ENCODE measurements at regions not wholly inside any gene's neighbourhood (a gene's known extent, or its start where the extent isn't known, plus 50 kb on each side); places are given as distances from the start of the nearest gene placed in this dataset.

- no peak for DNase-seq
Observed at GRCh38 chr7:22561895-22562593, 62.1 kb upstream of the STEAP1B start.

- peak; percentile 99 for DNase-seq
Observed at GRCh38 chr7:22561321-22561811, 61.4 kb upstream of the STEAP1B start.

GRCh38 chr7:22559829-22560489 lies 60.0 kb upstream of the STEAP1B start:
- DNase-seq, result peak; percentile 86

GRCh38 chr7:22557167-22557566 lies 57.2 kb upstream of the STEAP1B start:
- DNase-seq, result no peak

- DNase-seq, result no peak
Observed at GRCh38 chr7:22555476-22555875, 55.5 kb upstream of the STEAP1B start.

- DNase-seq, result no peak
Observed at GRCh38 chr7:22554184-22554583, 54.2 kb upstream of the STEAP1B start.

- no peak for DNase-seq
Observed at GRCh38 chr7:22551768-22552513, 52.0 kb upstream of the STEAP1B start.

DNA sequence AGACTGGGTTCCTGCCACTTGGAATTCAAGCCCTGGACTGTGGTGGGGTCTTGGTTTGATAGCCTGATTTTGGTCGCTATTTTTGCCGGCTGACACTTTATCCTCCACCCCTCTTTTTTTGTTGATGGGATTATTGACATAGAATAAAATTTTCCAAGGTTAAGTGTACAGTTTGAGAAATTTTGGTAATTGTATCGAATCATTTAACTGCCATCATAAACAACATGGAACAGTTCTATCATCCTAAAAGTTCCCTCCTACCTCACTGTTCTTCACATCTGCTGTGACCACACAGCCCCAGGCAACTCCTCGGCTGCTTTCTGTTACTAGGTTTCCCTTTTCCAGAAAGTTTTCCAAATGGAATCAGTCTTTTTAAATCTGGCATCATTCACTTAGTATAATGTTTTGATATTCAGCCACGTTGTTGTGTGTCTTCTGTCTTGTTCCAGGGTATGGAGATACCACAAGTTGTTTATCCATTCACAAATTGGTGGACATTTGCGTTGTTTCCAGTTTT lies 50.6 kb upstream of the STEAP1B start:
- DNase-seq, result no peak

GRCh38 chr7:22549667-22550513 lies 49.9 kb upstream of the STEAP1B start:
- DNase-seq, result no peak
